Left cardiac atrium (tissue), 4 donors: ENCODE measurements at regions not wholly inside any gene's neighbourhood (a gene's known extent, or its start where the extent isn't known, plus 50 kb on each side); places are given as distances from the start of the nearest gene placed in this dataset.

Source experiments
- ATAC-seq, 2 donors: fragments of 200-7000 bp; cut with Tn5 transposase; one replicate each; pipeline ENCODE4 v1.9.1; 2020; ENCODE audit warnings: mild to moderate bottlenecking in 2 of 2, moderate library complexity in 2 of 2
- DNase-seq: peaks from one replicate; pipeline ENCODE4 v3.0.0-alpha.2; 2020
- intact Hi-C, 2 donors: fragments of 100-400 bp; cut with DNase I; formaldehyde crosslinking; loops; one replicate each; pipeline versions ENCODE4 v1.14.1 to v1.15.1; 2022 to 2023
- donor health status: DM: no; HTN: yes; CAD: no.
- donor health status: DM: no; HTN: yes; CAD: no; lungs with severe emphysema.
- donor health status: DM: yes; HTN: yes; CAD: no.
- donor health status: Dilated cardiomyopathy.

GRCh38 chr2:467543-467891 lies 179.6 kb upstream of the ALKAL2 start:
- intact Hi-C loops = no loop called here
- DNase-seq = no peak
- no peak for ATAC-seq

DNA sequence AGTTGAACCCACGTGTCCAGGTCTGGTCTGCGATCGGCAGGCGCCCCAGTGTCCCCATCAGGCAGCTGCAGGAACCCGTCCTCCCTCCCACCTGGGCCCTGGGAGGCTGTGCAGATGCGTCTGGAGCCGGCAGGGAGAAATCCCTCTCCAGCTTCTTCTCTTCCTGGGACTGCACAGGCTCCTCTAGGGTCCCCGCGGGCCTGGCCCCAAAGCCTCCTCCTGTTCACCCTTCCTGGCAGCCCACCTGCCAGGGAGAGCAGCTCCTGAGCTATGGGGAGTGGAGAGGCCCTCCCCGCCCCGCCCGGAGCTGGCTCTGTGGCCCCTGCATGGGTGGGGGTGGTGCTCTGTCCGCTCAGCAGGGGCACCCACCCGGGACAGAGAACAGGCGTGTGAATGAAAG lies 179.2 kb upstream of the ALKAL2 start:
- ATAC-seq (no peak), DNase-seq (no peak)
- intact Hi-C loops = no loop called here

DNA sequence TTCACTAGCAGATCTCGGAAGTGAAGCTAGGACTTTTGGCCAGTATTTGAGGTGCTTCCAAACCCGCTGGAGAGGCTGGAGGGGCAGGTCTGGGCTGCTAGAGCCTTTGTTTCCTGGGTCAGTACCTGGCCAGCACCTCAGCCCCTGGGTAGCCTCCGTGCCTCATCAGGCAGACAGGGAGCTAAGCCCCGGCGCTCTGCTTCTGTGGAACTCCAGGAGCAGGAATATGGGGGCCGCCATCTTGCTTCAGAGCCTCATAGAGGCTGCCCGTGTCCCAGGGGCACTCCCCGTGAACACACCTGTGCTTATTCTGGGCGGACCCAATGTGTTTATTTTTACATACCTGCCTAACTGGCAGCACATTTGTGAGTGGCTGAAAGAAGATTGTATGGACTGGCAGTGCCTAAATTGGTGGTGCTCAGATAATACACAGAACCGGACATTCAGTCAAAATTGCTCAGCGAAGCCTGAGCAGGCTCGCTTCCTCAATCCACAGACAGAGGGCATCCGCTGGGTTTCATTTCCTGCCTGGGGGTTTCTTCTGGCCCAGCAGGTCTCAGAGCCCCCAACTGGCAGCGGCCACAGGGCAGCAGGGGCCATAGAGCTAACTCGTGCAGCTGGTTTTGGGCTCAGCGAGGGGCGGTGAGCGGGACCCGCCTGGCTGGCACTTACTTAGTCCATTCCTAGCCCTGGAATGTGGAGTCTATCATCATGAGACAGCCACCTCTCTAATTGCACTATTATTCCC lies 176.8 kb upstream of the ALKAL2 start:
- DNase-seq (no peak), ATAC-seq (no peak)
- intact Hi-C loops = no loop called here

- DNase-seq (no peak), ATAC-seq (no peak)
- intact Hi-C loops = no loop called here
Observed at GRCh38 chr2:460861-461260, 173.0 kb upstream of the ALKAL2 start.

DNA sequence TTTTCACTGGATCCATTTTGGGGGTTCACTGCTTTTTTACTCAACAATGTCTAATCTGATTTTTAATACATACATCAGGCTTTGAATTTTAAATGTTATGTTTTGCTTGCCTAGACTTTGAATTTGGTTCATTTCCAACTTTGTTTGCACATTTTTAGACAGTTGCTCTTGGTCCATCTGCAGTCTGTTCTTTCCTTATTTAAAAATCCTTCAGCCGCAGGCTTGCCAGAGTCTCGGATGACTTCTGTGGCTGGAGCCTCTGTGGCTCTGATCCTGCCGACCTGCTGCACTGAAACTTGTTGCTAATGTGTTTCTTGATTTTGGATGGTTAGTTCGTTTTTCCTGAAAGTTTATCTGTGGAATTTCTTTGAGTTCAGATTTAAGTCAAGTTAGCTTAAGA lies 172.0 kb upstream of the ALKAL2 start:
- ATAC-seq (no peak), DNase-seq (no peak)
- intact Hi-C loops = no loop called here

- intact Hi-C loops = no loop called here
- ATAC-seq (no peak), DNase-seq (no peak)
Observed at GRCh38 chr2:458425-458815, 170.5 kb upstream of the ALKAL2 start.

- intact Hi-C loops = no loop called here
- no peak for ATAC-seq
Observed at GRCh38 chr2:457792-458424, 170.0 kb upstream of the ALKAL2 start.

DNA sequence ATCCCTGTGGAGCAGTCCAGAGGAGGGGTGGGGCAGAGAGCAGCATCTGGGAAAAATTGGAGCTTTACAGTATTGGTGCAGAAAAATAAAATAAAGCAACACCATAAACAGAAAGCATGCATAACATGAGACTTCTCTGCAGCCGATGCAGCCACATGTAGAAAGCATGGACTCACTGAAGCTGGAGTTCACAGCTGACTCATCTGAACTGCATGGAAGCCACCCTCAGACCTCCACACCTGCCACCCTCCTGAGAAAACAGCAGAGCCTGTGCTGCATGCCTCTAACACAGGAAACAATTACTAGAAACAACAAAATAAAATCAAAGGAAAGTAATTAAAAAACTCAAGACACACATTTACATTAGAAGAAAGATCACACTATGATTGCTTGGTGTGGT lies 169.4 kb upstream of the ALKAL2 start:
- ATAC-seq (no peak), DNase-seq (no peak)
- intact Hi-C loops = no loop called here

More at GRCh38 chr2:457792-458424, 170.0 kb upstream of the ALKAL2 start:
- DNase-seq = no peak

- no peak for DNase-seq
- ATAC-seq = no peak
- intact Hi-C loops = no loop called here
Observed at GRCh38 chr2:455913-456312, 168.0 kb upstream of the ALKAL2 start.

- ATAC-seq (no peak), DNase-seq (no peak)
- intact Hi-C loops = no loop called here
Observed at GRCh38 chr2:455015-455705, 167.3 kb upstream of the ALKAL2 start.

GRCh38 chr2:453132-453531 lies 165.2 kb upstream of the ALKAL2 start:
- DNase-seq (no peak), ATAC-seq (no peak)
- intact Hi-C loops = no loop called here

DNA sequence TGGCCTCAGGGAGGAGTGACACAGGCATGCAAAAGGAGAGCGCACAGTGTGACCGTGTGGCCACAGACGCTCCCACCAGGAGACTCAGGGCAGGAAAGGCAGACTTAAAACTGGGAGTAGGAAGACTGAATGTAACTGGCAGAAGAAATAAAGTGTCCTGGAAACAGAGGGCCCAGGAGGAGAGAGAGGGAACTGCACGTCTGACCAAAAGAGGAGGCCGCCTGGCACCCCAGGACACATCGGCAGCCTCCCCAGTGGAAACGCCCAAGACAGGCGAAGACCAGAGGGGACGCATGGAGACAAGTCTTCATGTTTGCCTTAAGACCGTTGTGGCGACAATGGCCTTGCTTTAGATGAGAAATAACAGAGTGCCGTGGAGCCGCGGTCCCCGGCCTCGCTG lies 163.6 kb upstream of the ALKAL2 start:
- intact Hi-C loops = no loop called here
- ATAC-seq (no peak), DNase-seq (no peak)

GRCh38 chr2:449246-450067 lies 161.6 kb upstream of the ALKAL2 start:
- ATAC-seq (no peak), DNase-seq (no peak)
- intact Hi-C loops = no loop called here

DNA sequence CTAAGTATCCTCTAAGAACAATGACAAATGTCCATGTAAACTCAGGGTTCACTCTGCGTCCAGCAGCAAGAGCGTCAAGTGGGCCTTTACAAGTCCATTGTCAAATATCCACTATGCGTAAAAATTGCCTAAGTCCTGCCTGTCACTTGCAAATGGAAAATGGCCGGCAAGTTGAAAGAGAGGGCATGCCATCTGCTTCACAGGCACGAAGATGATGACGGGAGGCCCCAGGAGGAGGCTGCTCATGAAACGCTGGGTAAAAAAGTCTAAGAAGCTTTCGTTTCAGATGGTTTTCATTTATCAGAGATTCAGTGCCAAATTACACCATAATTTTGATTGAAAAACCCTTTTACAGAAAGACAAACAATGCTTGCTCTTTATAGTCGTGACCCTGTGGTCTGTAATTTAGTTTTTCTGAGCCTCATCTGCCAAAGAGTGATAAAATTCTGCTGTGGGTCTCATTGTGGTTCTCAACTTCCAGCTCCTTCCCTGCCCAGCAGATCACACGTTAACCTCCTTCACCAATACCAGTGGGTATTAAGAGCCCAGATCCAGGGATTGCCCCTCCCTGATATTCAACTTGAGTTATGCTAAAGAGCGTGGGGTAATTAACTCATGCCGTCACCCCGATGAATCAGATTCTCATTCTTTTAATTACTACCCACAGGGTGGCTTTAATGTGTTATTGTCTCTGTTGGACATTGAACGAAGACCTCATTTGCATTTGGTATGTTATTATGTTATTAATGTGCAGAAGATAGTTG lies 160.2 kb upstream of the ALKAL2 start:
- ATAC-seq = no peak
- intact Hi-C loops = no loop called here
- DNase-seq = no peak

- no peak for ATAC-seq
- DNase-seq = no peak
- intact Hi-C loops = no loop called here
Observed at GRCh38 chr2:446963-447530, 159.2 kb upstream of the ALKAL2 start.

GRCh38 chr2:446303-446874 lies 158.5 kb upstream of the ALKAL2 start:
- no peak for ATAC-seq
- DNase-seq = no peak
- intact Hi-C loops = no loop called here

DNA sequence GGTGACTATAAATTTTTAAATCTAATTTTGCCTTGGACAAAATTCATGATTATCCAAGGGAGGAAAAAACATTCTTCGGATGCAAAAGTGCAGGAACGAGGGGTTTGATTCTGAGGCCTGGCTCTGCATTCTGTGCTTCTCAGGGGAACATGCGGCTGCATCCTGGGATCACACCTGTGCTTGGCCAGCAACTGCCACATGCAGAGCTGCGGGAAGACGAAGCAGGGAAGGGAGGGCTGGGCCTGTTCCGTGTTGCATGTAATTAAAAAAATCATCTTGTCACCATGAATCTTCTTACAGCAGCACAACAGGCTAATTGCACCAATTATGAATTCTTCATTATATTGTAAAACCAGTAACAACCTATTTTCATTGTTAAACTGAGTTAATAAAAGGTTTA lies 158.0 kb upstream of the ALKAL2 start:
- DNase-seq (no peak), ATAC-seq (no peak)
- intact Hi-C loops = no loop called here
